ENCODE measurements at regions not wholly inside any gene's neighbourhood (a gene's known extent, or its start where the extent isn't known, plus 50 kb on each side); places are given as distances from the start of the nearest gene placed in this dataset.
A peak's percentile ranks its signal among the peaks of the same experiment; 100 is the strongest.

- no peak overlapping the region for H3K4me3 ChIP-seq (ENCODE audit: low read depth, low read length)
- no peak for DNase-seq (ENCODE audit: low read depth)
- TF ChIP-seq, protein P1, sequence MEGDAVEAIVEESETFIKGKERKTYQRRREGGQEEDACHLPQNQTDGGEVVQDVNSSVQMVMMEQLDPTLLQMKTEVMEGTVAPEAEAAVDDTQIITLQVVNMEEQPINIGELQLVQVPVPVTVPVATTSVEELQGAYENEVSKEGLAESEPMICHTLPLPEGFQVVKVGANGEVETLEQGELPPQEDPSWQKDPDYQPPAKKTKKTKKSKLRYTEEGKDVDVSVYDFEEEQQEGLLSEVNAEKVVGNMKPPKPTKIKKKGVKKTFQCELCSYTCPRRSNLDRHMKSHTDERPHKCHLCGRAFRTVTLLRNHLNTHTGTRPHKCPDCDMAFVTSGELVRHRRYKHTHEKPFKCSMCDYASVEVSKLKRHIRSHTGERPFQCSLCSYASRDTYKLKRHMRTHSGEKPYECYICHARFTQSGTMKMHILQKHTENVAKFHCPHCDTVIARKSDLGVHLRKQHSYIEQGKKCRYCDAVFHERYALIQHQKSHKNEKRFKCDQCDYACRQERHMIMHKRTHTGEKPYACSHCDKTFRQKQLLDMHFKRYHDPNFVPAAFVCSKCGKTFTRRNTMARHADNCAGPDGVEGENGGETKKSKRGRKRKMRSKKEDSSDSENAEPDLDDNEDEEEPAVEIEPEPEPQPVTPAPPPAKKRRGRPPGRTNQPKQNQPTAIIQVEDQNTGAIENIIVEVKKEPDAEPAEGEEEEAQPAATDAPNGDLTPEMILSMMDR (IDR thresholded peaks at IDR 0.05; ENCODE audit: low read depth, low read length, missing control alignments) = no peak
- in situ Hi-C loops (cut with HindIII; ENCODE audit: low sequenced_read_pairs) = no loop called here
Measured at GRCh38 chr11:130815956-130816355, 100.3 kb downstream of the SNX19 start.

GRCh38 chr11:130816546-130817329, 99.5 kb downstream of the SNX19 start:
- in situ Hi-C loops (cut with HindIII; ENCODE audit: low sequenced_read_pairs) = no loop called here
- TF ChIP-seq, protein P1 (IDR thresholded peaks at IDR 0.05; ENCODE audit: low read depth, low read length, missing control alignments) = no peak
- DNase-seq (ENCODE audit: low read depth) = no peak
- no peak overlapping the region for H3K4me3 ChIP-seq (ENCODE audit: low read depth, low read length)

GRCh38 chr11:130817330-130817944, 98.8 kb downstream of the SNX19 start:
- no peak overlapping the region for H3K4me3 ChIP-seq (ENCODE audit: low read depth, low read length)
- DNase-seq (ENCODE audit: low read depth) = peak; percentile 59
- in situ Hi-C loops (cut with HindIII; ENCODE audit: low sequenced_read_pairs) = no loop called here
- TF ChIP-seq, protein P1 (IDR thresholded peaks at IDR 0.05; ENCODE audit: low read depth, low read length, missing control alignments) = no peak

DNA sequence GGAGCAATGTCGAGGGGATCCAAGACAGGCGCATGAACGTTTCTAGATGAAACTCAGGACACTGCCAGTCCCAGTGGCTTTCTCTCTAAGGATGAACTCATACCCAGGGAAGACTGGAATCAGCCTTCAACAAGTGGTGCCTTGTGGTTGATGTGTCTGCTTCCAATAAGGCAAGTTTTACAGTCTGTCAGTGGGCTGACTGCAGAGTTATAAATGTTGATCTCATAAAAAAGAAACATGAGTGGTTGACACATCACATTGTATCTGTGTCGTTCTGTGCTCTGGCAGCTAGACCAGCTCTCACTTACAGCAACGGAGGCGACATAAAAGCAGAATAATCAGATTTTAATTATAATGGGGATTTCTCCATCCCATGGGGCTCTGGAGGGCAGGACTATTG, 96.7 kb downstream of the SNX19 start:
- DNase-seq (ENCODE audit: low read depth) = no peak
- TF ChIP-seq, protein P1 (IDR thresholded peaks at IDR 0.05; ENCODE audit: low read depth, low read length, missing control alignments) = no peak
- no peak overlapping the region for H3K4me3 ChIP-seq (ENCODE audit: low read depth, low read length)
- in situ Hi-C loops (cut with HindIII; ENCODE audit: low sequenced_read_pairs) = no loop called here

Measured in astrocyte of the cerebellum (primary cell).